Head of caudate nucleus (tissue), 42 donors: ENCODE measurements at regions not wholly inside any gene's neighbourhood (a gene's known extent, or its start where the extent isn't known, plus 50 kb on each side); places are given as distances from the start of the nearest gene placed in this dataset.

Experiments
- DNase-seq, 42 donors: peaks; one replicate each; pipeline versions ENCODE4 v3.0.0 to v3.0.0-alpha.2; 2020 to 2021; ENCODE audit warnings: mixed read lengths in 7 of 42
- intact Hi-C: fragments of 100-400 bp; cut with DNase I; formaldehyde crosslinking; loops from one replicate; pipeline ENCODE4 v1.15.0; 2022

- intact Hi-C loops, result no loop called here
- DNase-seq, result no peak
Measured at GRCh38 chr4:182103614-182104319, 139.4 kb upstream of the TENM3 start.

GRCh38 chr4:182105416-182105815 lies 137.8 kb upstream of the TENM3 start:
- intact Hi-C loops, result no loop called here
- peak in 1 of 42 donors; percentile 9 for DNase-seq

GRCh38 chr4:182107931-182108330 lies 135.3 kb upstream of the TENM3 start:
- intact Hi-C loops, result no loop called here
- DNase-seq, result peak in 17 of 42 donors; percentile 3 to 71 (median 12)

- DNase-seq, result no peak
- intact Hi-C loops, result no loop called here
Measured at GRCh38 chr4:182111586-182111985, 131.6 kb upstream of the TENM3 start.

GRCh38 chr4:182113779-182114178 lies 129.4 kb upstream of the TENM3 start:
- intact Hi-C loops, result no loop called here
- no peak for DNase-seq

GRCh38 chr4:182124359-182124758 lies 118.8 kb upstream of the TENM3 start:
- DNase-seq, result no peak
- intact Hi-C loops, result no loop called here

- no peak for DNase-seq
- intact Hi-C loops, result no loop called here
Measured at GRCh38 chr4:182126096-182126495, 117.1 kb upstream of the TENM3 start.

GRCh38 chr4:182126603-182127002 lies 116.6 kb upstream of the TENM3 start:
- no peak for DNase-seq
- intact Hi-C loops, result no loop called here

GRCh38 chr4:182133033-182133432 lies 110.2 kb upstream of the TENM3 start:
- DNase-seq, result no peak
- intact Hi-C loops, result no loop called here

- intact Hi-C loops, result no loop called here
- DNase-seq, result no peak
Measured at GRCh38 chr4:182134261-182134660, 108.9 kb upstream of the TENM3 start.

- intact Hi-C loops, result no loop called here
Measured at GRCh38 chr4:182136201-182136600, 107.0 kb upstream of the TENM3 start.

GRCh38 chr4:182137343-182137742 lies 105.9 kb upstream of the TENM3 start:
- intact Hi-C loops, result no loop called here

More at GRCh38 chr4:182136201-182136600, 107.0 kb upstream of the TENM3 start:
- DNase-seq, result no peak

GRCh38 chr4:182139491-182139890 lies 103.7 kb upstream of the TENM3 start:
- intact Hi-C loops, result no loop called here

More at GRCh38 chr4:182137343-182137742, 105.9 kb upstream of the TENM3 start:
- no peak for DNase-seq

GRCh38 chr4:182140547-182140946 lies 102.7 kb upstream of the TENM3 start:
- no peak for DNase-seq
- intact Hi-C loops, result no loop called here

More at GRCh38 chr4:182139491-182139890, 103.7 kb upstream of the TENM3 start:
- no peak for DNase-seq

GRCh38 chr4:182141061-182141460 lies 102.1 kb upstream of the TENM3 start:
- DNase-seq, result peak in 3 of 42 donors; percentile 3 to 18 (median 9)
- intact Hi-C loops, result no loop called here

GRCh38 chr4:182142176-182143085 lies 100.8 kb upstream of the TENM3 start:
- intact Hi-C loops, result no loop called here

GRCh38 chr4:182143086-182143821 lies 99.9 kb upstream of the TENM3 start:
- DNase-seq, result peak in 5 of 42 donors; percentile 5 to 45 (median 17)
- intact Hi-C loops, result no loop called here

More at GRCh38 chr4:182142176-182143085, 100.8 kb upstream of the TENM3 start:
- peak in 18 of 42 donors; percentile 4 to 59 (median 18) for DNase-seq

- peak in 36 of 42 donors; percentile 18 to 70 (median 44) for DNase-seq
- intact Hi-C loops, result no loop called here
Measured at GRCh38 chr4:182143822-182144625, 99.2 kb upstream of the TENM3 start.
